ENCODE measurements at regions not wholly inside any gene's neighbourhood (a gene's known extent, or its start where the extent isn't known, plus 50 kb on each side); places are given as distances from the start of the nearest gene placed in this dataset.
"Not testable (repeated sequence)": the region's sequence is repeated elsewhere in the genome, so short reads cannot be mapped to it uniquely, and the experiment has no call there.

- TF ChIP-seq CTCF (IDR thresholded peaks at IDR 0.05; ENCODE audit: insufficient read depth, low read length, severe bottlenecking) = peak; percentile 42
- not testable (repeated sequence) for H3K36me3 ChIP-seq (ENCODE audit: control insufficient read depth, insufficient read depth, low read length); FAIRE-seq; DNase-seq (ENCODE audit: low read depth); H3K4me3 ChIP-seq (ENCODE audit: low read depth, low read length); H3K27me3 ChIP-seq (ENCODE audit: control insufficient read depth, insufficient read depth, low read length)
Measured at GRCh38 chr19:27802293-27802692, 1410.7 kb downstream of the UQCRFS1 start.

DNA sequence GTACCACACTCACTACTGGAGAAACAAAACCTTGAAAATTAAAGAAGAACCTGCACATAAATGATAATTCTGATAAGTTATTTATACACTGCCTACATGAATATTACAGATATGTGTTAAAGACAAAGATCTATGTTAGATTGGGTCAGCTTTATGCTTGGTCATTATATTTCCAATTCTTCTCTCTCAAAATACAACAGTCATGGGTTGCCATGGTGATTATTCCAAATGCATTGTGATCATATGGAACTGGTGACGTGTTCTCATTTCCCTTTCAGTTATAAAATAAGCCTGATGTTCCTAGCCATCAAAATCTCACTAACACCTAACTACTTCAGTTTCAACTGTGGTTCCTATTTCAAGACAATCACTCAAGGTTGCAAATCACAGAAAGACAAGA, 1416.4 kb downstream of the UQCRFS1 start:
- no peak overlapping the region for H3K4me3 ChIP-seq (ENCODE audit: low read depth, low read length)
- DNase-seq (ENCODE audit: low read depth) (no peak), FAIRE-seq (no peak)
- H3K27me3 ChIP-seq (ENCODE audit: control insufficient read depth, insufficient read depth, low read length) = no peaks in the 10 kb centered on the region
- no peak for TF ChIP-seq CTCF (IDR thresholded peaks at IDR 0.05; ENCODE audit: insufficient read depth, low read length, severe bottlenecking)
- H3K36me3 ChIP-seq (ENCODE audit: control insufficient read depth, insufficient read depth, low read length) = peaks cover 1% of the 10 kb centered on the region

- TF ChIP-seq CTCF (IDR thresholded peaks at IDR 0.05; ENCODE audit: insufficient read depth, low read length, severe bottlenecking) = no peak
- H3K27me3 ChIP-seq (ENCODE audit: control insufficient read depth, insufficient read depth, low read length) = no peaks in the 10 kb centered on the region
- DNase-seq (ENCODE audit: low read depth) (no peak), FAIRE-seq (no peak)
- no peak overlapping the region for H3K4me3 ChIP-seq (ENCODE audit: low read depth, low read length)
- peaks cover 1% of the 10 kb centered on the region for H3K36me3 ChIP-seq (ENCODE audit: control insufficient read depth, insufficient read depth, low read length)
Measured at GRCh38 chr19:27796073-27796472, 1416.9 kb downstream of the UQCRFS1 start.

DNA sequence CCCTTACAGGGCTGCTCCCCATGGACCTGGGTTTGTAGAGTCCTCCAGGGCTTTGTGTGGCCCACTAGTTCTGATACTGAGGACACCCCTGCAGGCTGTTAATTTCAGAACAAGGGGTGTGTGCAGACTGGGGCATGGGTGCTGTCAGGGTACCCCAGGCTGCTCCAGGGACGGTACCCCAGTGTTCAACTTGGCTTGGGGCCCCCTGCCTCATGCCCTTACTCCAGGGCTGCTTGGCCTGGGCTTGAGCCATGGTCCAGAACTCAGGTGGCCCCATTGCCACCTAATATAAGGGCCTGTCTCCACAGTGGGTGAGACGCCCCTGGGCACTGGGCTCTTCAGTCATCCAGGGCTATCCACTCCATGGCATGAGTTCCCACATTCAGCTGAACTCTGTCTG, 1417.6 kb downstream of the UQCRFS1 start:
- FAIRE-seq = no peak
- peaks cover 1% of the 10 kb centered on the region for H3K36me3 ChIP-seq (ENCODE audit: control insufficient read depth, insufficient read depth, low read length)
- H3K4me3 ChIP-seq (ENCODE audit: low read depth, low read length) = no peak overlapping the region
- no peaks in the 10 kb centered on the region for H3K27me3 ChIP-seq (ENCODE audit: control insufficient read depth, insufficient read depth, low read length)
- no peak for DNase-seq (ENCODE audit: low read depth)
- no peak for TF ChIP-seq CTCF (IDR thresholded peaks at IDR 0.05; ENCODE audit: insufficient read depth, low read length, severe bottlenecking)

DNA sequence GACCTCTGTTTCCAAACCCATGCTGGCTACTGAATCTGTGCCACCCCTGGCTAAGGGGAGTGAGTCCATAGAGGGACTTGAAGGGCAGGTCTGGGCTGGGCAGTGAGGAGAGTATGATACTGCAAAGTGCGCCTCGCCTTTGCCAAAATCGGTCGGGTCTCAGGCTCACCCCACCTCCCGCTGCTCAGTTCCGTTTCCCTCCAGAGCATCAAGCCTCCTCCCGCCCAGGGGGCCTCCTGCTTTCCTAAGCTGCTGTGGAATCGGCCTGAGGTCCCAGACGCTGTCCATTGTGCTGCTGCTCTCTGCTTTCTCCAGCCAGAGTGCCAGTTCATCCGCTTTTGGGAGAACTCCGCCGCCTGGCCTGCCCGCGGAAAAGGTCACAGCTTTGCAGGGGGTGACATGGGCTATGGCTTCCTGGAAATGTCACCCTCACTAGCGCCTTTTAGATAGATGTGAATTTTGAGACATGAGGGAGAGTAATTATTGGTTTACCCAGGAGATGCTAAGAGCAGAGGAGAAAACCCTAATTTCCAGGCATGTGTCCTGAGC, 1418.4 kb downstream of the UQCRFS1 start:
- no peak for TF ChIP-seq CTCF (IDR thresholded peaks at IDR 0.05; ENCODE audit: insufficient read depth, low read length, severe bottlenecking)

More for the DNA sequence above, 1418.4 kb downstream of the UQCRFS1 start:
- FAIRE-seq (no peak), DNase-seq (ENCODE audit: low read depth) (no peak)
- Histone ChIP-seq H3K4me3 (ENCODE audit: low read depth, low read length) (peak overlapping the region; percentile 99), H3K27me3 (ENCODE audit: control insufficient read depth, insufficient read depth, low read length) (no peaks in the 10 kb centered on the region), H3K36me3 (ENCODE audit: control insufficient read depth, insufficient read depth, low read length) (peaks cover 1% of the 10 kb centered on the region)

Measured in bronchial epithelial cell (primary cell).